IPS DF 6.9 (cell line): ENCODE measurements at regions not wholly inside any gene's neighbourhood (a gene's known extent, or its start where the extent isn't known, plus 50 kb on each side); places are given as distances from the start of the nearest gene placed in this dataset.

Experiments used
- DNase-seq: peaks from one replicate; pipeline ENCODE4 v3.0.0-alpha.2; 2013; ENCODE audit warnings: low read depth, low spot score
- H3K27ac ChIP-seq: one replicate; pipeline ENCODE4 v1.5.1; 2013; ENCODE audit warnings: low read length, control low read depth
- H3K27me3 ChIP-seq: 2 replicates; pipeline ENCODE4 v1.6.1; 2013; ENCODE audit warnings: mild to moderate bottlenecking, low read length; ENCODE audit not compliant: control insufficient read depth, insufficient read depth
- H3K36me3 ChIP-seq: 2 replicates; pipeline ENCODE4 v1.6.1; 2013; ENCODE audit warnings: low read length; ENCODE audit not compliant: control insufficient read depth, insufficient read depth
- H3K4me1 ChIP-seq: 2 replicates; pipeline ENCODE4 v1.6.1; 2013; ENCODE audit warnings: low read length; ENCODE audit not compliant: control insufficient read depth, insufficient read depth
- H3K4me3 ChIP-seq: 2 replicates; pipeline ENCODE4 v1.5.1; 2013; ENCODE audit warnings: mild to moderate bottlenecking, low read length
- H3K9me3 ChIP-seq: 2 replicates; pipeline ENCODE4 v1.6.1; 2013; ENCODE audit warnings: low read length, inconsistent platforms; ENCODE audit not compliant: control insufficient read depth, insufficient read depth
- WGBS: extraction: QIAGEN DNeasy Blood & Tissue Kit; methylation state at CpG from one replicate; pipeline ENCODE4 v1.1.7; 2013; ENCODE audit warnings: mixed read lengths, missing lambda C conversion rate; ENCODE audit not compliant: insufficient read length, insufficient coverage; 5-methylcytosine and 5-hydroxymethylcytosine counted together

DNA sequence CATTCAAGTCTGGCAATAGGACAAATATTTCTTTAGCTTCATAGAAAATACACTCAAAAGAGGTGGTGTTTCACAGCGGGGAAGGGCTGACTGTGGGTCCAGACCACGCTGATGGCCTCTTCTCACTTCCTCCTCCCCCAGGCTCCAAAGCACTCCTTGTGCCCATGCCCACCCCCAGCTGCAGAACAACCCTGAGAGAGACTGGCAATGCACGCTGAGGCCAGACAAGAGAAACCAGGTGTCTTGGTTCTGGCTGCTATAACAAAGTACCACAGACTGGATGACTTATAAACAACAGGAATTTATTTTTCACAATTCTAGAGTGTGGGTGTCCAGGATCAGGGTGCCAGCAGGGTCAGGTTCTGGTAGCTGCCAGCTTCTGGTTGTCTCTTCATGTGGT is 386.1 kb downstream of the FBXW7 start:
- no peak overlapping the region for H3K27ac ChIP-seq
- no peaks in the 10 kb centered on the region for H3K4me1 ChIP-seq
- DNase-seq = no peak
- no CpG with 5 or more reads among the region's 3 CpGs for WGBS
- no peaks in the 10 kb centered on the region for H3K27me3 ChIP-seq
- no peak overlapping the region for H3K4me3 ChIP-seq
- peaks cover 4% of the 10 kb centered on the region; the same call in 1 of the 2 replicates for H3K9me3 ChIP-seq
- H3K36me3 ChIP-seq = no peaks in the 10 kb centered on the region

- no peak overlapping the region for H3K27ac ChIP-seq
- no peaks in the 10 kb centered on the region for H3K27me3 ChIP-seq
- H3K36me3 ChIP-seq = no peaks in the 10 kb centered on the region
- no CpG with 5 or more reads among the region's 2 CpGs for WGBS
- H3K9me3 ChIP-seq = peaks cover 4% of the 10 kb centered on the region; the same call in 1 of the 2 replicates
- no peaks in the 10 kb centered on the region for H3K4me1 ChIP-seq
- no peak for DNase-seq
- no peak overlapping the region for H3K4me3 ChIP-seq
These were observed 387.2 kb upstream of the GATB start for GRCh38 chr4:152148057-152148456.

DNA sequence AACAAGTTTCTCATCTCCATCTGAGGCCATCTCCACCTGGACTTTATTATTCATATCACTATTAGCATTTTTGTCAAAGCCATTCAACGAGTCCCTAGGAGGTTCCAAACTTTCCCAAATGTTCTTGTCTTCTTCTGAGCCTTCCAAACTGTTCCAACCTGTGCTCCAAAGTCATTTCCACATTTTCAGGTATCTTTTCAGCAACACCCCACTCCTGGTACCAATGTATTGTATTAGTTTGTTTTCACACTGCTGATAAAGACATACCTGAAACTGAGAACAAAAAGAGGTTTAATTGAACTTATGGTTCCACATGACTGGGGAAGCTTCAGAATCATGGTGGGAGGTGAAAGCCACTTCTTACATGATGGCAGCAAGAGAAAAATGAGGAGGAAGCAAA is 385.4 kb upstream of the GATB start:
- WGBS = no CpG with 5 or more reads among the region's 1 CpG
- Histone ChIP-seq H3K27me3 (no peaks in the 10 kb centered on the region), H3K4me3 (no peak overlapping the region), H3K9me3 (peaks cover 4% of the 10 kb centered on the region; the same call in 1 of the 2 replicates), H3K36me3 (no peaks in the 10 kb centered on the region), H3K27ac (no peak overlapping the region), H3K4me1 (no peaks in the 10 kb centered on the region)
- DNase-seq = no peak

DNA sequence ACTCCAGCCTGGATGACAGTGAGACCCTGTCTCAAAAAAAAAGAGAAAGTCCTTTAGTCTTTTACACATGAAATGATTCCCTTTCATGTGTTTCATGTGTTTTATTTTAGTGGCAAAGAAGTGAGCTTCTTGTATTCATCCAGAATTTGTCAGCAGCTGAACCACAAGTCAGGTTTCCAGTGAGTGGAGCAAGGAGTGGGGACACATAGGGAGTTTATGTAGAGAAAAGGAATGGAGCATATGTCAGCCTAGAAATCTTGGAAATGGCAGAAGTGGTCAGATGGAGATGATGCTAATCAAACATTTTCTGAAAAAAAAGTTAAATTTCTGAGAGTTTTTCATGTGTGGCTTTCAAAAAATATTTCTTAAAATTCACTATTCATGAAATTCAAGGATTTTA is 383.0 kb upstream of the GATB start:
- H3K4me3 ChIP-seq = no peak overlapping the region
- no peaks in the 10 kb centered on the region for H3K27me3 ChIP-seq
- DNase-seq = no peak
- peaks cover 4% of the 10 kb centered on the region; the same call in 1 of the 2 replicates for H3K9me3 ChIP-seq
- no peak overlapping the region for H3K27ac ChIP-seq
- no peaks in the 10 kb centered on the region for H3K4me1 ChIP-seq
- H3K36me3 ChIP-seq = no peaks in the 10 kb centered on the region

DNA sequence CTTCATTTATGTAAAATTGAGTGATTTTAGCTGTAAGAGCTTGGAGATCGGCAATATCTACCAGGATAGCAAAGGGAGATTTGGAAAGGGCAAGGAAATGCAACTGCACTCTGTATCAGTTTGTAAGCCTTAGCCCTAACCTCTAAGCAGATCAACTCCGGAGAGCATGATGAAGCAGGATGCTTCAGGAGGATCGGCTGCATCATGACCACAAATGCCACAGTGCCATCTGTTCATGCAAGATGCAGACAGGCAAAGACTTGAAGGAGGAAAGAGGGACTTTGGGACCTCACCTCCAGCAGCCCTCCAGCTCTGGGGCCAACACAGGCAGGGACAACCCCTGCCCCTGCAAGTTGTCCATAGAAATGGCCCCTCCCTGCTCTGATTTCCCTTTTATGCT is 377.6 kb upstream of the GATB start:
- Histone ChIP-seq H3K4me1 (no peaks in the 10 kb centered on the region), H3K4me3 (no peak overlapping the region), H3K9me3 (no peaks in the 10 kb centered on the region), H3K27me3 (no peaks in the 10 kb centered on the region), H3K36me3 (no peaks in the 10 kb centered on the region), H3K27ac (no peak overlapping the region)
- no CpG with 5 or more reads among the region's 3 CpGs for WGBS
- no peak for DNase-seq

DNA sequence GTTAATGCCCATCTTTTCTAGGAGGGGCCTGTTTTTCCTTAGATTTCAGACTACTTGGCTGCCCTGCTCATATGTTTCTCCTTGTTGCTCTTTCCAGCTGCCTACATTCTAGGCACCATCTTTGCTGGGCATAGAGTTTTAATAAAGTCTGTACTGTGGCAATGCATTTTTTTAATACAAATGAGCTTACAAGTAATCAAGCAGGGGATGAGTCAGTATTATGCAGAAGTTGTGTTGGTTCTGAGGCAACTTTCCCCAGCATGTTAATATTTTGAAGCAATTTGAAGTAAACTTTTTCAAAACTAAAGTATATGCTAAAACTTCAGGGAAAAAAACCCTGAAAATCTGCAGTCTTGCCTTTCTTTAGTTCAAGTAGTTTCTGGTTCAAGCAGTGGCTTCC is 372.0 kb upstream of the GATB start:
- Histone ChIP-seq H3K9me3 (no peaks in the 10 kb centered on the region), H3K36me3 (no peaks in the 10 kb centered on the region), H3K27ac (no peak overlapping the region), H3K4me1 (no peaks in the 10 kb centered on the region), H3K4me3 (no peak overlapping the region), H3K27me3 (no peaks in the 10 kb centered on the region)
- no peak for DNase-seq

DNA sequence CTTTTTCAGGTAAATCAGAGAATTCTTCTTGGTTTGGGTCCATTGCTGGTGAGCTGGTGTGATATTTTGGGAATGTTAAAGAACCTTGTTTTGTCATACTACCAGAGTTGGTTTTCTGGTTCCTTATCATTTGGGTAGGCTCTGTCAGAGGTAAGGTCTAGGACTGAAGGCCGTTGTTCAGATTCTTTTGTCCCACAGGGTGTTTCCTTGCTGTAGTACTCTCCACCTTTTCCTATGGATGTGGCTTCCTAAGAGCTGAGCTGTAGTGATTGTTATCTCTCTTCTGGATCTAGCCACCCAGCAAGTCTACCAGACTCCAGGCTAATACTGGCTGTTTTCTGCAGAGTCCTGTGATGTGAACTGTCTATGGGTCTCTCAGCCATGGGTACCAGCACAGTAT is 367.5 kb upstream of the GATB start:
- no peak for DNase-seq
- no peaks in the 10 kb centered on the region for H3K27me3 ChIP-seq
- no CpG with 5 or more reads among the region's 1 CpG for WGBS
- H3K4me1 ChIP-seq = no peaks in the 10 kb centered on the region
- H3K9me3 ChIP-seq = no peaks in the 10 kb centered on the region
- H3K27ac ChIP-seq = no peak overlapping the region
- H3K36me3 ChIP-seq = no peaks in the 10 kb centered on the region
- no peak overlapping the region for H3K4me3 ChIP-seq

DNA sequence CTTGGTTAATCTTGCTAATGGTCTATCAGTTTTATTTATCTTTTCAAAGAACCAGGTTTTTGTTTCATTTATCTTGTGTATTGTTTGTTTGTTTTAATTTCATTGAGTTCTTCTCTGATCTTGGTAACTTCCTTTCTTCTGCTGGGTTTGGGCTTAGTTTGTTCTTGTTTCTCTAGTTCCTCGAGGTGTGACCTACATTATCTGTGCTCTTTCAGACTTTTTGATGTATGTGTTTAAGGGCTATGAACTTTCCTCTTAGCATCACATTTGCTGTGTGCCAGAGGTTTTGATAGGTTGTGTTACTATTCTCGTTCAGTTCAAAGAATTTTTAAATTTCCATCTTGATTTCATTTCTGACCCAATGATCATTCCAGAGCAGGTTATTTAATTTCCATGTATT is 365.4 kb upstream of the GATB start:
- WGBS = no CpG with 5 or more reads among the region's 2 CpGs
- Histone ChIP-seq H3K4me1 (no peaks in the 10 kb centered on the region), H3K4me3 (no peak overlapping the region), H3K27ac (no peak overlapping the region), H3K27me3 (no peaks in the 10 kb centered on the region), H3K9me3 (no peaks in the 10 kb centered on the region), H3K36me3 (no peaks in the 10 kb centered on the region)
- DNase-seq = no peak

DNA sequence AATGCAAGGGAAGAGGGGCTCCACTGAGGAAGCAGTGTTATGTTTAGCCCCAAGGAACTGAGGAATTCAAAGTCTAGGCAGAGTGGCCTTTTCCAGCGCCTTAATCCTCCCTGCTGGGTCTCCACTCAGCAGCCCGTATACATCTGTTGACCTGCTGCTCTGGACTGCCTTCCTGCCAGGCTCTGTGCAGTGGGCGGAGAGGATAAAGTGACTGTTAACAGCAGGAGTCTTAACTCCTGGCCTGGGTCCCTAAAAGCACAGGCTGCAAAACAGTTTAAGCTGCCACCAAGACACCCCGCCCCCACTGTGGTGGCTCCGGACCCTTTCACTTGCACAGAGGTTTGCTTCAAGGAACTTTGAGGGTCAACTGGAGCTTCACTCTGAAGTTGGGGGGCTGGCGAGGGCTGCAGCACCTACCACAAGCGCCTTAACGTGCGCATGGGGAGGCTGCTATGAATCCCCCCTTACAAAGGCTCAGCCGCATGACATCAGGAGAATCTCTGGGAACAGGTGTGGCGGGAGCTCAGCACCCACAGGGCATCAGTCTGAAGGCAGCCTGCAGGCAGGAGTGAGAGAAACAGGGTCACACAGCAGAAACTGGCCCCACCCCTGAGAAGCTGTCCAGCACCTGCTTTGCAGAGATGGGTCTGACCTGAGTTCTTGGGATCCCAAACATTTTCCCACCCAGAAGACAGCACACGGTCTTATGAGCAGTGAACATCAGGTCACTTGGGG is 358.2 kb upstream of the GATB start:
- H3K9me3 ChIP-seq = no peaks in the 10 kb centered on the region
- DNase-seq = no peak
- no peak overlapping the region for H3K4me3 ChIP-seq
- H3K36me3 ChIP-seq = no peaks in the 10 kb centered on the region
- no peaks in the 10 kb centered on the region for H3K4me1 ChIP-seq
- no CpG with 5 or more reads among the region's 12 CpGs for WGBS
- no peaks in the 10 kb centered on the region for H3K27me3 ChIP-seq
- H3K27ac ChIP-seq = no peak overlapping the region

- Histone ChIP-seq H3K27ac (no peak overlapping the region), H3K4me3 (no peak overlapping the region), H3K36me3 (no peaks in the 10 kb centered on the region), H3K4me1 (no peaks in the 10 kb centered on the region), H3K9me3 (no peaks in the 10 kb centered on the region), H3K27me3 (no peaks in the 10 kb centered on the region)
- DNase-seq = no peak
- WGBS = no CpG with 5 or more reads among the region's 8 CpGs
These were observed 357.2 kb upstream of the GATB start for GRCh38 chr4:152117933-152118507.

- Histone ChIP-seq H3K4me3 (no peak overlapping the region), H3K36me3 (no peaks in the 10 kb centered on the region), H3K27me3 (no peaks in the 10 kb centered on the region), H3K9me3 (no peaks in the 10 kb centered on the region), H3K27ac (no peak overlapping the region), H3K4me1 (no peaks in the 10 kb centered on the region)
- WGBS = no CpG with 5 or more reads among the region's 6 CpGs
- DNase-seq = no peak
These were observed 356.7 kb upstream of the GATB start for GRCh38 chr4:152117520-152117919.
